Upper lobe of left lung (tissue), 4 donors: ENCODE measurements at regions not wholly inside any gene's neighbourhood (a gene's known extent, or its start where the extent isn't known, plus 50 kb on each side); places are given as distances from the start of the nearest gene placed in this dataset.

Source experiments
- CTCF ChIP-seq, 6 experiments: fragments of 450-650 bp in 4 of 6; fragments of 200-600 bp in 2 of 6; sonication (generic) in 2 of 6; IDR thresholded peaks; one replicate each; pipeline ENCODE4 v1.5.1; 2016 to 2019; ENCODE audit warnings: antibody characterized with exemption in 6 of 6
- EP300 ChIP-seq, 4 donors: sonication (generic); formaldehyde crosslinking; IDR thresholded peaks; one replicate each; pipeline ENCODE4 v1.5.1; 2017; ENCODE audit warnings: antibody characterized with exemption in 4 of 4, control low read depth in 2 of 4
- POLR2A ChIP-seq, 4 donors: fragments of 450-650 bp; IDR thresholded peaks; one replicate each; pipeline ENCODE4 v1.5.1; 2016 to 2017; ENCODE audit warnings: antibody characterized with exemption in 4 of 4, mild to moderate bottlenecking in 2 of 4

GRCh38 chr14:25436288-25436875 is 386.4 kb upstream of the STXBP6 start:
- no peak for TF ChIP-seq CTCF (IDR thresholded peaks at IDR 0.05)
- no peak for TF ChIP-seq EP300 (IDR thresholded peaks at IDR 0.05)
- no peak for TF ChIP-seq POLR2A (IDR thresholded peaks at IDR 0.05)
